ENCODE measurements at regions not wholly inside any gene's neighbourhood (a gene's known extent, or its start where the extent isn't known, plus 50 kb on each side); places are given as distances from the start of the nearest gene placed in this dataset.

GRCh38 chr4:30821275-30821674, 101.1 kb downstream of the PCDH7 start:
- H3K9me3 ChIP-seq (ENCODE audit: low read length): no peaks in the 10 kb centered on the region
- no peaks in the 10 kb centered on the region for H3K27me3 ChIP-seq (ENCODE audit: control insufficient read depth in 1 of 2, insufficient read depth in 2 of 2, low read length in 2 of 2)
- H3K9ac ChIP-seq (ENCODE audit: low read length): no peak overlapping the region
- peaks cover 3% of the 10 kb centered on the region for H3K4me1 ChIP-seq (ENCODE audit: insufficient read depth, low read length)
- no peak overlapping the region for H3K27ac ChIP-seq (ENCODE audit: low read depth, low read length)
- H3K36me3 ChIP-seq (ENCODE audit: insufficient read depth, low read length): no peaks in the 10 kb centered on the region
- H3K4me3 ChIP-seq (ENCODE audit: low read depth in 1 of 2, low read length in 2 of 2): no peak overlapping the region

DNA sequence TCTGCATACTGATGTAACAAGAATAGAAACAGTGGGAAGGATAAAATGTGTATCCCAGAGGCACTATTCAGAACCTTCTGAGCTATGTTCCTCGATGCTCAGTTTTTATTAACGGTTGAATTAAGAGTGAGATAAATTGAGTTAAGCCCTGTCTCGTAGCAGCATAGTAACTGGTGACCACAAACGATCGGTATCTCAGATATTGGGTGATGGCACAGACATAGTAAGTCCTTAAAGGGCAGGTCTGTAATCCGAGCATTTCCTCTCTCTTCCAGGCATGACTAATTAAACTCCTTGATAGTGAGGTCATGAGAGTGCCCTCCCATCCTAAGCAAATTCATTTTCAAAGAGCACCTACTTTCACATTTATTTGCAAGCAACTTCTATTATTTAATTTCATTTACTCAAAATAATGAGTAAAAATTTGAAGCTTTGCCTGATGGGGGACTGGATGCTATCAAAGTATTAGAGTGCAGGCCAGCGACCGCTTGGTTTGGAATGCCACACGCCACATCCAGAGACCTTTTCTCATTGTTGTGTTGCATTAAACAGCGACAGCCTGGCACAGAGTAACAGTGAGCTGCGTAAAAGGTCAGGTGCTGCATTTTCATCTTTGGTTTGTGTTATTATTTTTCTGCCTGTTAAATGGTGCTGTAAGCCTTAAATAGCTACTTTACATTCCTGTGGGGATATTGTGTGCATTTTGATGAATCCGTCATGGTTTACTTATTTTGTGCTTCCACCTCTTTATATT, 101.9 kb downstream of the PCDH7 start:
- Histone ChIP-seq H3K4me3 (ENCODE audit: low read depth in 1 of 2, low read length in 2 of 2) (no peak overlapping the region), H3K9ac (ENCODE audit: low read length) (no peak overlapping the region), H3K4me1 (ENCODE audit: insufficient read depth, low read length) (peaks cover 3% of the 10 kb centered on the region), H3K36me3 (ENCODE audit: insufficient read depth, low read length) (no peaks in the 10 kb centered on the region), H3K27ac (ENCODE audit: low read depth, low read length) (no peak overlapping the region), H3K27me3 (ENCODE audit: control insufficient read depth in 1 of 2, insufficient read depth in 2 of 2, low read length in 2 of 2) (no peaks in the 10 kb centered on the region), H3K9me3 (ENCODE audit: low read length) (no peaks in the 10 kb centered on the region)

DNA sequence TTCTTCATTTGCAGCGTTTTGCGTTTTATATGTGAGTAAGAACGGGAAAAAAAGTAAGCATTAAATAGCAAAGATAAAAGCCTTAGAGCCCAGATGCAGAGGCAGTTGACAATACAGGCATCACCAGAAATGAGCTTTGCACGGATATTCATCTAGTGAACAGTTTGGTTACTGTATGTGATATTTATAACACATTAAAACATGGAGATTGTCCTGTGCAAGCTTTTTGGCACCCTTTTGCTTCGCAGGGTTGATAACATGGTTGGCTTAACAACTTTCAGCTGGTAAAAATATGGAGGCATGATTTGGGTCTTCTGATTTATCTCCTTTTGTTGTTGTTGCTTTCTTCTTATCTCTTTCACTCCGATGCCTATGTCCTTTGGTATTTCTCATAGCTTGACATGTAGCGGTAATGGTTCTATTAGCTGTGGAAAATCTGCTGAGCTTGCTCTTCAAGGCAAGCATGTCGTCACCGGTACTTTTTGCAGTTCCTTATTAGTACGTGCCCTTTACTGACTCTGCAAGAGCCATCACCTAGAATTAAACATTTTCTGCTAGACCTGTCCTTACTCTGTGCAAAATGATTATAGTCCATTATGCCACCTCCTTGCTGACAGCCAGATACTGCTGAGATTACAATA, 102.9 kb downstream of the PCDH7 start:
- Histone ChIP-seq H3K4me1 (ENCODE audit: insufficient read depth, low read length) (peaks cover 3% of the 10 kb centered on the region), H3K4me3 (ENCODE audit: low read depth in 1 of 2, low read length in 2 of 2) (no peak overlapping the region), H3K27ac (ENCODE audit: low read depth, low read length) (no peak overlapping the region), H3K36me3 (ENCODE audit: insufficient read depth, low read length) (no peaks in the 10 kb centered on the region), H3K27me3 (ENCODE audit: control insufficient read depth in 1 of 2, insufficient read depth in 2 of 2, low read length in 2 of 2) (no peaks in the 10 kb centered on the region), H3K9ac (ENCODE audit: low read length) (no peak overlapping the region), H3K9me3 (ENCODE audit: low read length) (no peaks in the 10 kb centered on the region)

DNA sequence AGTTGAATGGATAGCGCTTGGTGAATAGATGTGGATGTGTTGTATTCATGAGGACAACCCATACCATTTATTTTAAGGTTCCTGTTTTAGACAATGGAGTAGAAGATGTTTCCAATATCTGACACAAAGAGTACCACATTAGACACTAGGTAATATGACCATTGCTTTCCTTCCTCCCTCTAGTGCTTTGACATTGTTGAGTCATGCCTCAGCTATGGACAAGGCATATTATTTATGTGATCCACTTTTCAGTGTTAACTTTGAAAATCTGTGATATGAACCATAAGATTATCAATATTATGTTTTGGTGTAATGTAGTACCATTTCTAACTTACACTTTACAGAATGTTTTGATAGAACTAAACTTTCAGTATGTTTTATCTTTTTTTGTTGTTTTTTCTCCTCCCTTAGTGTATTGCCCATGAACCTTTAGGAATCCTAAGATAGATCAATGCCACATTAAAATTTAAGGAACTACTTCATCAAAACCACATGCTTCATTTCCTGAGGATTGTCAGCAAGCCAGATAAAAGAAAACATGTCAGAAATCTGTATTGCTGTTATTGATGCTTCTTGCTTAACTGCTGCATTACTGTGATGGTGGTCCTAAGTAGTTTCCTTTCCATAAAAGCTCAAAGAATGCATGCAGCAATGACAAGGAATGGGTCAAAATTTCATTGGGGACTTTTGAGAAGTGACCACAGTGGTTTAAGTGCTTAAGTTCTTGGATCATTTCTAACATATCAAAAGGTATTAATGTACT, 105.0 kb downstream of the PCDH7 start:
- Histone ChIP-seq H3K4me3 (ENCODE audit: low read depth in 1 of 2, low read length in 2 of 2) (no peak overlapping the region), H3K4me1 (ENCODE audit: insufficient read depth, low read length) (peaks cover 3% of the 10 kb centered on the region), H3K9ac (ENCODE audit: low read length) (no peak overlapping the region), H3K9me3 (ENCODE audit: low read length) (no peaks in the 10 kb centered on the region), H3K27me3 (ENCODE audit: control insufficient read depth in 1 of 2, insufficient read depth in 2 of 2, low read length in 2 of 2) (no peaks in the 10 kb centered on the region), H3K36me3 (ENCODE audit: insufficient read depth, low read length) (no peaks in the 10 kb centered on the region), H3K27ac (ENCODE audit: low read depth, low read length) (no peak overlapping the region)

DNA sequence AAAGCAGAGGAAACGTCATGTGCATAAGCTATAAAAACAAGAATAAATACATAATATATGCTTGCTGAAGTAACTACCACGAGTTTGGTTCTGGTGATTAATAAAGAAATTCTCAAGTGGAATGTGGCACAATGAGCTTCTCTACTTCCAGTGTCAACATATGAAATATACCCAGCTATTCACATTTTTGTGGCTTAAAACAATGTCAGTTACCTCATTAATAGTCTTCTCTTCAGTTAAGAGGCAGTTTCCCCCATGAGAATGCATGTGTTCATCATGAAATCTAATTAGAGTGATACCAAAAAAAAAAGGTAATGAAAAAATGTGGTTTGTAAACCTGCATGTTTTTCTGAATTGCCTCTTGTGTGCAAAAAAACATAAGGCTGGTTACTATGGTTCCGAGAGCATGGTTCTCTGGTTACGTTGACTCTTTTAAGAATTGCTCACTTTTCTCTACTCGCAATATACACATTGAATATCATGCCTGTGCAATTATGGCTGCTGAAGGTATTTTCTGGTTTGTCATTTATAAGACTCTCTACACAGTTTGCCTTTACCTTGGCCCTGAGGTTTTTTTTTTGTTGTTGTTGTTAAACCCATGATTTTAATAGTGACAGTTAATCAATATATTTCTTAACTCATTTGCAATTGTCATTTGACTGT, 108.2 kb downstream of the PCDH7 start:
- Histone ChIP-seq H3K36me3 (ENCODE audit: insufficient read depth, low read length) (no peaks in the 10 kb centered on the region), H3K27me3 (ENCODE audit: control insufficient read depth in 1 of 2, insufficient read depth in 2 of 2, low read length in 2 of 2) (no peaks in the 10 kb centered on the region), H3K9ac (ENCODE audit: low read length) (no peak overlapping the region), H3K4me1 (ENCODE audit: insufficient read depth, low read length) (no peaks in the 10 kb centered on the region), H3K27ac (ENCODE audit: low read depth, low read length) (no peak overlapping the region), H3K9me3 (ENCODE audit: low read length) (no peaks in the 10 kb centered on the region), H3K4me3 (ENCODE audit: low read depth in 1 of 2, low read length in 2 of 2) (no peak overlapping the region)

DNA sequence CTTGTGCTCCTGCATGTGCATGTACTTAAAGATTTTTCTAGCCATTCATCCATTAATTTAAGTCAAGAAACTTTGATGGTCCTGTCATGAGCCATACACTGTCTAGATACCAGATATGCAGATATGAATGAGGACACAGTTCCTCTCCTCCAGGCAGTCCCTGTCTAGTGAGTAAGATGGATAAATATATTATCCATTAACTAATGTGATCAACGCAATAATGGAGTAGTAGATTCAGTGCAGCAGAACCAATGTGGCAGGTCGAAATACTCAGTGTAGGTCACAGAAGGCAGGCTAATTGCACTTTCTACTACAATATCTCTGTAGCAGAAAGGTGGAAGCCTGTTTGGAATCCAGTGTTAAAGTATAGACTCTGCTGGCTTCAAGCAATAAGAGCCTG, 112.5 kb downstream of the PCDH7 start:
- Histone ChIP-seq H3K27ac (ENCODE audit: low read depth, low read length) (no peak overlapping the region), H3K4me3 (ENCODE audit: low read depth in 1 of 2, low read length in 2 of 2) (no peak overlapping the region), H3K36me3 (ENCODE audit: insufficient read depth, low read length) (no peaks in the 10 kb centered on the region), H3K4me1 (ENCODE audit: insufficient read depth, low read length) (peaks cover 21% of the 10 kb centered on the region), H3K9me3 (ENCODE audit: low read length) (no peaks in the 10 kb centered on the region), H3K27me3 (ENCODE audit: control insufficient read depth in 1 of 2, insufficient read depth in 2 of 2, low read length in 2 of 2) (no peaks in the 10 kb centered on the region), H3K9ac (ENCODE audit: low read length) (no peak overlapping the region)

- no peaks in the 10 kb centered on the region for H3K36me3 ChIP-seq (ENCODE audit: insufficient read depth, low read length)
- H3K27ac ChIP-seq (ENCODE audit: low read depth, low read length): no peak overlapping the region
- H3K4me1 ChIP-seq (ENCODE audit: insufficient read depth, low read length): peaks cover 21% of the 10 kb centered on the region
- no peaks in the 10 kb centered on the region for H3K27me3 ChIP-seq (ENCODE audit: control insufficient read depth in 1 of 2, insufficient read depth in 2 of 2, low read length in 2 of 2)
- no peaks in the 10 kb centered on the region for H3K9me3 ChIP-seq (ENCODE audit: low read length)
- H3K4me3 ChIP-seq (ENCODE audit: low read depth in 1 of 2, low read length in 2 of 2): no peak overlapping the region
- H3K9ac ChIP-seq (ENCODE audit: low read length): no peak overlapping the region
Observed at GRCh38 chr4:30833206-30833605, 113.0 kb downstream of the PCDH7 start.

GRCh38 chr4:30835044-30835443, 114.9 kb downstream of the PCDH7 start:
- no peaks in the 10 kb centered on the region for H3K36me3 ChIP-seq (ENCODE audit: insufficient read depth, low read length)
- H3K27ac ChIP-seq (ENCODE audit: low read depth, low read length): no peak overlapping the region
- no peaks in the 10 kb centered on the region for H3K9me3 ChIP-seq (ENCODE audit: low read length)
- H3K9ac ChIP-seq (ENCODE audit: low read length): no peak overlapping the region
- H3K4me3 ChIP-seq (ENCODE audit: low read depth in 1 of 2, low read length in 2 of 2): no peak overlapping the region
- H3K4me1 ChIP-seq (ENCODE audit: insufficient read depth, low read length): peaks cover 26% of the 10 kb centered on the region
- no peaks in the 10 kb centered on the region for H3K27me3 ChIP-seq (ENCODE audit: control insufficient read depth in 1 of 2, insufficient read depth in 2 of 2, low read length in 2 of 2)

DNA sequence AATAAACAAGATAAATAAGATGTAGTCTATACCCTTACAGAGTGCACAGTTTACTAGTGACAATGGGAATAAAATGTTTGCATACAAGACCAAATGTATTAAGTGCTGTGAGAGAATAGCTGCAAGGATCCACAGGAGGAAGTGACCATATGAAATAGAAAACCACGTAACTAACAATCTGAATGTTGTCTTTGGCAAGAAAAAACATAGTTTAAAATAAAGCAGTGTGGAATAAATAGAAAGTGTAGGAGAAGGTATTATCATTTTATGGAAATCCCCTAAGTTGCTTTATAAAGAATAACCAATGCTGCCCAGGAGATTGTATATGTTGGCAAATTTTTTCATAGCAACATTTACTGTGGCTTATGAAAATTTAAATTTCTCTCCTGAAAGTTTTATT, 116.1 kb downstream of the PCDH7 start:
- peaks cover 26% of the 10 kb centered on the region for H3K4me1 ChIP-seq (ENCODE audit: insufficient read depth, low read length)
- H3K4me3 ChIP-seq (ENCODE audit: low read depth in 1 of 2, low read length in 2 of 2): no peak overlapping the region
- no peaks in the 10 kb centered on the region for H3K27me3 ChIP-seq (ENCODE audit: control insufficient read depth in 1 of 2, insufficient read depth in 2 of 2, low read length in 2 of 2)
- H3K36me3 ChIP-seq (ENCODE audit: insufficient read depth, low read length): no peaks in the 10 kb centered on the region
- no peak overlapping the region for H3K9ac ChIP-seq (ENCODE audit: low read length)
- H3K9me3 ChIP-seq (ENCODE audit: low read length): no peaks in the 10 kb centered on the region
- H3K27ac ChIP-seq (ENCODE audit: low read depth, low read length): no peak overlapping the region

- Histone ChIP-seq H3K27me3 (ENCODE audit: control insufficient read depth in 1 of 2, insufficient read depth in 2 of 2, low read length in 2 of 2) (no peaks in the 10 kb centered on the region), H3K4me3 (ENCODE audit: low read depth in 1 of 2, low read length in 2 of 2) (no peak overlapping the region), H3K9ac (ENCODE audit: low read length) (no peak overlapping the region), H3K36me3 (ENCODE audit: insufficient read depth, low read length) (no peaks in the 10 kb centered on the region), H3K9me3 (ENCODE audit: low read length) (no peaks in the 10 kb centered on the region), H3K4me1 (ENCODE audit: insufficient read depth, low read length) (peaks cover 26% of the 10 kb centered on the region), H3K27ac (ENCODE audit: low read depth, low read length) (no peak overlapping the region)
Observed at GRCh38 chr4:30837131-30837539, 117.0 kb downstream of the PCDH7 start.

GRCh38 chr4:30837861-30838260, 117.7 kb downstream of the PCDH7 start:
- no peak overlapping the region for H3K27ac ChIP-seq (ENCODE audit: low read depth, low read length)
- no peaks in the 10 kb centered on the region for H3K27me3 ChIP-seq (ENCODE audit: control insufficient read depth in 1 of 2, insufficient read depth in 2 of 2, low read length in 2 of 2)
- H3K9me3 ChIP-seq (ENCODE audit: low read length): no peaks in the 10 kb centered on the region
- H3K4me1 ChIP-seq (ENCODE audit: insufficient read depth, low read length): peaks cover 26% of the 10 kb centered on the region
- H3K4me3 ChIP-seq (ENCODE audit: low read depth in 1 of 2, low read length in 2 of 2): no peak overlapping the region
- no peak overlapping the region for H3K9ac ChIP-seq (ENCODE audit: low read length)
- H3K36me3 ChIP-seq (ENCODE audit: insufficient read depth, low read length): no peaks in the 10 kb centered on the region
